ENCODE measurements at regions not wholly inside any gene's neighbourhood (a gene's known extent, or its start where the extent isn't known, plus 50 kb on each side); places are given as distances from the start of the nearest gene placed in this dataset.

DNA sequence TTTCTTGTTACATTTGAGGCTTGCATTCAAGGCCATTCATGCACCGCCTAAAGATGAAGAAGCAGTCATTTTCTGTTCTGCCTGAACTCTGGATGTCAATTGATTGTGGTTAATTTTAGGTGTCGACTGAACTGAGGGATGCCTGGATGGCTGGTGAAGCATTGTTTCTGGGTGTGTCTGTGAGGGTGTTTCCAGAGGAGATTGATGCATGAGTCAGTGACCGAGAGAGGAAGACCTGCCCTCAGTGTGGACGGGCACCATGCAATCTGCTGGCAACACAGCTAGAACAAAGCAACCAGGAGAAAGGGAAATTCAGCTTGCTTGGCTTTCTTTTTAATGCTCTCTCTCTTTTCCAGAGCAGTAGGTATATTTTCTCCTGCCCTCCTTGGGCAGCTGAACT is 164.1 kb upstream of the ECI2 start:
- Histone ChIP-seq H3K79me1 (ENCODE audit: low read depth, low read length) (no peaks in the 10 kb centered on the region), H3K9me3 (replicated peaks in 1 of 2; ENCODE audit: control insufficient read depth in 2 of 2, insufficient read depth in 1 of 2, low read depth in 1 of 2, low read length in 2 of 2) (peaks cover 3% of the 10 kb centered on the region in 2 donors), H3K27me3 (ENCODE audit: control insufficient read depth in 3 of 3, insufficient read depth in 3 of 3, low read depth in 1 of 3, low read length in 3 of 3) (no peaks in the 10 kb centered on the region), H4K91ac (ENCODE audit: low read depth, low read length, poor library complexity) (no peak overlapping the region), H3K23ac (ENCODE audit: low read depth, low read length, poor library complexity) (no peak overlapping the region), H3K4me1 (ENCODE audit: control insufficient read depth in 2 of 2, insufficient read depth in 1 of 2, low read depth in 1 of 2, low read length in 2 of 2) (no peaks in the 10 kb centered on the region), H2AFZ (ENCODE audit: low read length) (no peak overlapping the region), H3K9ac (ENCODE audit: low read depth, low read length, poor library complexity) (no peak overlapping the region), H3K4me2 (ENCODE audit: insufficient read depth, low read length, poor library complexity, severe bottlenecking) (no peak overlapping the region), H3K36me3 (replicated peaks in 1 of 2; ENCODE audit: control insufficient read depth in 2 of 2, insufficient read depth in 2 of 2, low read length in 2 of 2) (no peaks in the 10 kb centered on the region), H3K27ac (replicated peaks; ENCODE audit: low read length) (no peak overlapping the region), H3K4me3 (ENCODE audit: low read length in 2 of 2) (no peak overlapping the region), H3K14ac (ENCODE audit: low read length) (no peak overlapping the region), H2BK5ac (ENCODE audit: low read length) (no peak overlapping the region), H4K8ac (ENCODE audit: low read depth, low read length) (no peak overlapping the region), H3K18ac (ENCODE audit: low read length) (no peak overlapping the region), H2BK12ac (ENCODE audit: low read length) (no peak overlapping the region), H2AK5ac (ENCODE audit: low read depth, low read length) (no peak overlapping the region), H2BK120ac (ENCODE audit: low read depth, low read length) (no peak overlapping the region), H3K4ac (ENCODE audit: low read length) (no peak overlapping the region), H2BK15ac (ENCODE audit: low read length) (no peak overlapping the region)
- DNase-seq (ENCODE audit: low spot score): no peak
- WGBS, 2 donors (ENCODE audit: extremely low coverage in 2 of 2, insufficient read length in 2 of 2, insufficient replicate concordance in 1 of 2): no CpG with 5 or more reads among the region's 4 CpGs

DNA sequence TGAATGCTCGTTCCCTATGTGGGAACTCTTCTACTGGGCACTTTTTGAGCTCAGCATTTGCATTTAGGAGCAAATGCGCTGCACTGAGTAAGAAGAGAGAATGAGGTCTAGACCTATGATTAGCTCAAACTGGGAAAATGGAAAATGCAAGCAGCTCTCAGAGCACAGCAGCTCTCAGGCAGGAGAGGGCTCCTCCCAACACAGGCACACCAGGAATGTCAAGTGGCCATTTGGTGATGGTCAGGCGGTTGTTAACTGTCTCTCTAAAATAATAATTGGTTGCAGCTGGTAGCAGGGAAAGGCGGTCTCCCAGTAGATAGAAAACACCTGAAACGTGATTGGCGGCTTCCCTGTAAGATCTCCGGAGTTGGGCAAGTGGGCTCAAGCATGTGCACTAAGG is 162.0 kb upstream of the ECI2 start:
- no peak overlapping the region for H3K4ac ChIP-seq (ENCODE audit: low read length)
- no peak overlapping the region for H4K91ac ChIP-seq (ENCODE audit: low read depth, low read length, poor library complexity)
- no peak overlapping the region for H4K8ac ChIP-seq (ENCODE audit: low read depth, low read length)
- no peak overlapping the region for H2BK120ac ChIP-seq (ENCODE audit: low read depth, low read length)
- no peak overlapping the region for H3K23ac ChIP-seq (ENCODE audit: low read depth, low read length, poor library complexity)
- no peak overlapping the region for H3K18ac ChIP-seq (ENCODE audit: low read length)
- H3K14ac ChIP-seq (ENCODE audit: low read length): no peak overlapping the region
- H3K27ac ChIP-seq (replicated peaks; ENCODE audit: low read length): no peak overlapping the region
- H2BK12ac ChIP-seq (ENCODE audit: low read length): no peak overlapping the region
- H2AK5ac ChIP-seq (ENCODE audit: low read depth, low read length): no peak overlapping the region
- WGBS, 2 donors (ENCODE audit: extremely low coverage in 2 of 2, insufficient read length in 2 of 2, insufficient replicate concordance in 1 of 2): no CpG with 5 or more reads among the region's 7 CpGs
- peaks cover 3% of the 10 kb centered on the region in 2 donors for H3K9me3 ChIP-seq (replicated peaks in 1 of 2; ENCODE audit: control insufficient read depth in 2 of 2, insufficient read depth in 1 of 2, low read depth in 1 of 2, low read length in 2 of 2)
- H3K79me1 ChIP-seq (ENCODE audit: low read depth, low read length): no peaks in the 10 kb centered on the region
- H2AFZ ChIP-seq (ENCODE audit: low read length): no peak overlapping the region
- H2BK15ac ChIP-seq (ENCODE audit: low read length): no peak overlapping the region
- DNase-seq (ENCODE audit: low spot score): no peak
- H3K27me3 ChIP-seq (ENCODE audit: control insufficient read depth in 3 of 3, insufficient read depth in 3 of 3, low read depth in 1 of 3, low read length in 3 of 3): no peaks in the 10 kb centered on the region
- H3K4me3 ChIP-seq (ENCODE audit: low read length in 2 of 2): no peak overlapping the region
- H3K4me2 ChIP-seq (ENCODE audit: insufficient read depth, low read length, poor library complexity, severe bottlenecking): no peak overlapping the region
- no peaks in the 10 kb centered on the region for H3K4me1 ChIP-seq (ENCODE audit: control insufficient read depth in 2 of 2, insufficient read depth in 1 of 2, low read depth in 1 of 2, low read length in 2 of 2)
- no peak overlapping the region for H2BK5ac ChIP-seq (ENCODE audit: low read length)
- H3K9ac ChIP-seq (ENCODE audit: low read depth, low read length, poor library complexity): no peak overlapping the region
- no peaks in the 10 kb centered on the region for H3K36me3 ChIP-seq (replicated peaks in 1 of 2; ENCODE audit: control insufficient read depth in 2 of 2, insufficient read depth in 2 of 2, low read length in 2 of 2)

DNA sequence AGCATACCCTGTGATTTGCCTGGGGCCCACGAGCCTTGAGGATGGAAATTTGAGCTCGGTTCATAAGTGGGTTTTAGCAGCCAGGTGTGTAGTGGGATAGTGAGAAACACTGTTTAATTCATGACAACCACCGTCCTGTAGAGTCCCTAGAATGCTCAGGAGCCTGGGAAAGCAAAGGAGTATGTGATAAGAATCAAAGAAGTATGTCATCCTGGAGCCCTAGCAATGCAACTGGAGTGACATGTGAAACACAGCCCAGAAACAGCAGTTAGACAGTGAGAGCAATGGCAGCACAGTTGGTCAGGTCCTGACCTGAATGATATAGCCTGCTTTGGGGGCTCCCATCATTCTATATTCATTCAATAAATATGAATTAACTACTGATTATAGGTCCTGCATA is 161.2 kb upstream of the ECI2 start:
- no peak overlapping the region for H3K4me2 ChIP-seq (ENCODE audit: insufficient read depth, low read length, poor library complexity, severe bottlenecking)
- H3K4me1 ChIP-seq (ENCODE audit: control insufficient read depth in 2 of 2, insufficient read depth in 1 of 2, low read depth in 1 of 2, low read length in 2 of 2): peaks cover 0 to 3% of the 10 kb centered on the region in 2 donors
- no peaks in the 10 kb centered on the region for H3K79me1 ChIP-seq (ENCODE audit: low read depth, low read length)
- no peak overlapping the region for H3K27ac ChIP-seq (replicated peaks; ENCODE audit: low read length)
- DNase-seq (ENCODE audit: low spot score): no peak
- H2BK120ac ChIP-seq (ENCODE audit: low read depth, low read length): no peak overlapping the region
- H4K8ac ChIP-seq (ENCODE audit: low read depth, low read length): no peak overlapping the region
- H2AFZ ChIP-seq (ENCODE audit: low read length): no peak overlapping the region
- no peaks in the 10 kb centered on the region for H3K36me3 ChIP-seq (replicated peaks in 1 of 2; ENCODE audit: control insufficient read depth in 2 of 2, insufficient read depth in 2 of 2, low read length in 2 of 2)
- no peak overlapping the region for H4K91ac ChIP-seq (ENCODE audit: low read depth, low read length, poor library complexity)
- no peak overlapping the region for H2BK5ac ChIP-seq (ENCODE audit: low read length)
- no peak overlapping the region for H3K4me3 ChIP-seq (ENCODE audit: low read length in 2 of 2)
- H3K4ac ChIP-seq (ENCODE audit: low read length): no peak overlapping the region
- H2AK5ac ChIP-seq (ENCODE audit: low read depth, low read length): no peak overlapping the region
- no peak overlapping the region for H2BK15ac ChIP-seq (ENCODE audit: low read length)
- WGBS, 2 donors (ENCODE audit: extremely low coverage in 2 of 2, insufficient read length in 2 of 2, insufficient replicate concordance in 1 of 2): no CpG with 5 or more reads among the region's 3 CpGs
- no peak overlapping the region for H3K18ac ChIP-seq (ENCODE audit: low read length)
- no peaks in the 10 kb centered on the region for H3K27me3 ChIP-seq (ENCODE audit: control insufficient read depth in 3 of 3, insufficient read depth in 3 of 3, low read depth in 1 of 3, low read length in 3 of 3)
- no peak overlapping the region for H3K14ac ChIP-seq (ENCODE audit: low read length)
- H3K23ac ChIP-seq (ENCODE audit: low read depth, low read length, poor library complexity): no peak overlapping the region
- no peak overlapping the region for H2BK12ac ChIP-seq (ENCODE audit: low read length)
- peaks cover 3% of the 10 kb centered on the region in 2 donors for H3K9me3 ChIP-seq (replicated peaks in 1 of 2; ENCODE audit: control insufficient read depth in 2 of 2, insufficient read depth in 1 of 2, low read depth in 1 of 2, low read length in 2 of 2)
- H3K9ac ChIP-seq (ENCODE audit: low read depth, low read length, poor library complexity): no peak overlapping the region

DNA sequence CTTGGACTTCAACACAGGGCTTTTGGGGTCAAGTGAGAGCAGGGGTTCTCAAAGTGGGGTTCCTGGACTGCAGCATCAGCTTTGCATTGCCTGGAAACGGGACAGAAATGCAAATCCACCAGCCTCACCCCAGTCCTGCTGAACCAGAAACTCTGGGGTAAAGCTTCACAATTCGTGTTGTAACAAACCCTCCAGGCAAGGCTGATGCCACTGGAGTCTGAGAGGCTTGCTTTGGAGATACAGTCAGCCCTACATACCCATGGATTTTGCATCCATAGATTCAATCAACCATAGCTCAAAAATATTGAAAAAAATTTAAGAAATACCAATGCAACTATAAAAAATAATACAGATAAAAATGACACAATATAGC is 160.4 kb upstream of the ECI2 start:
- no peak overlapping the region for H3K23ac ChIP-seq (ENCODE audit: low read depth, low read length, poor library complexity)
- H2BK120ac ChIP-seq (ENCODE audit: low read depth, low read length): no peak overlapping the region
- H3K4me2 ChIP-seq (ENCODE audit: insufficient read depth, low read length, poor library complexity, severe bottlenecking): no peak overlapping the region
- no peak overlapping the region for H3K4me3 ChIP-seq (ENCODE audit: low read length in 2 of 2)
- H3K9me3 ChIP-seq (replicated peaks in 1 of 2; ENCODE audit: control insufficient read depth in 2 of 2, insufficient read depth in 1 of 2, low read depth in 1 of 2, low read length in 2 of 2): peaks cover 3% of the 10 kb centered on the region in 2 donors
- H2AFZ ChIP-seq (ENCODE audit: low read length): no peak overlapping the region
- no peak overlapping the region for H3K9ac ChIP-seq (ENCODE audit: low read depth, low read length, poor library complexity)
- H3K4me1 ChIP-seq (ENCODE audit: control insufficient read depth in 2 of 2, insufficient read depth in 1 of 2, low read depth in 1 of 2, low read length in 2 of 2): peaks cover 0 to 4% of the 10 kb centered on the region in 2 donors
- no peak overlapping the region for H4K8ac ChIP-seq (ENCODE audit: low read depth, low read length)
- no peaks in the 10 kb centered on the region for H3K27me3 ChIP-seq (ENCODE audit: control insufficient read depth in 3 of 3, insufficient read depth in 3 of 3, low read depth in 1 of 3, low read length in 3 of 3)
- H3K79me1 ChIP-seq (ENCODE audit: low read depth, low read length): no peaks in the 10 kb centered on the region
- H3K27ac ChIP-seq (replicated peaks; ENCODE audit: low read length): no peak overlapping the region
- H3K14ac ChIP-seq (ENCODE audit: low read length): no peak overlapping the region
- H2BK15ac ChIP-seq (ENCODE audit: low read length): no peak overlapping the region
- H2BK5ac ChIP-seq (ENCODE audit: low read length): no peak overlapping the region
- H3K4ac ChIP-seq (ENCODE audit: low read length): no peak overlapping the region
- DNase-seq (ENCODE audit: low spot score): no peak
- no peak overlapping the region for H3K18ac ChIP-seq (ENCODE audit: low read length)
- H4K91ac ChIP-seq (ENCODE audit: low read depth, low read length, poor library complexity): no peak overlapping the region
- no peak overlapping the region for H2BK12ac ChIP-seq (ENCODE audit: low read length)
- WGBS, 2 donors (ENCODE audit: extremely low coverage in 2 of 2, insufficient read length in 2 of 2, insufficient replicate concordance in 1 of 2): no CpG with 5 or more reads among the region's 2 CpGs
- no peaks in the 10 kb centered on the region for H3K36me3 ChIP-seq (replicated peaks in 1 of 2; ENCODE audit: control insufficient read depth in 2 of 2, insufficient read depth in 2 of 2, low read length in 2 of 2)
- H2AK5ac ChIP-seq (ENCODE audit: low read depth, low read length): no peak overlapping the region

Data from neuronal stem cell (in vitro differentiated cells).